Stomach (tissue), 4 donors: ENCODE measurements at regions not wholly inside any gene's neighbourhood (a gene's known extent, or its start where the extent isn't known, plus 50 kb on each side); places are given as distances from the start of the nearest gene placed in this dataset.

Experiments used
- CTCF ChIP-seq, 7 experiments: fragments of 450-650 bp in 4 of 7; fragments of 200-600 bp in 3 of 7; sonication (generic) in 3 of 7; IDR thresholded peaks; one replicate each; pipeline ENCODE4 v1.5.1; 2016 to 2019; ENCODE audit warnings: antibody characterized with exemption in 7 of 7, control low read depth in 2 of 7, mild to moderate bottlenecking in 1 of 7
- POLR2A ChIP-seq, 4 donors: fragments of 450-650 bp; IDR thresholded peaks; one replicate each; pipeline ENCODE4 v1.6.1; 2016; ENCODE audit warnings: antibody characterized with exemption in 4 of 4, control low read depth in 2 of 4, mild to moderate bottlenecking in 1 of 4, moderate library complexity in 1 of 4
- POLR2AphosphoS5 ChIP-seq, 3 donors: sonication (generic); formaldehyde crosslinking; IDR thresholded peaks; one replicate each; pipeline ENCODE4 v1.6.1; 2016; ENCODE audit warnings: antibody characterized with exemption in 3 of 3

- TF ChIP-seq CTCF (IDR thresholded peaks at IDR 0.05) (no peak), POLR2AphosphoS5 (IDR thresholded peaks at IDR 0.05) (no peak), POLR2A (IDR thresholded peaks at IDR 0.05) (no peak)
Measured at GRCh38 chr15:72936237-72936636, 116.0 kb upstream of the NEO1 start.
